Neuronal stem cell (in vitro differentiated cells): ENCODE measurements at regions not wholly inside any gene's neighbourhood (a gene's known extent, or its start where the extent isn't known, plus 50 kb on each side); places are given as distances from the start of the nearest gene placed in this dataset.

Experiments
- DNase-seq: peaks from one replicate; pipeline ENCODE4 v3.0.0-alpha.2; 2013; ENCODE audit warnings: low spot score
- H2AFZ ChIP-seq: one replicate; pipeline ENCODE4 v1.6.1; 2013; ENCODE audit warnings: mild to moderate bottlenecking, low read length, inconsistent platforms
- H2AK5ac ChIP-seq: 2 replicates; pipeline ENCODE4 v1.6.1; 2013; ENCODE audit warnings: low read depth, mild to moderate bottlenecking, inconsistent platforms, low read length, moderate library complexity, mixed read lengths
- H2BK120ac ChIP-seq: 2 replicates; pipeline ENCODE4 v1.6.1; 2013; ENCODE audit warnings: low read depth, mild to moderate bottlenecking, inconsistent platforms, low read length, moderate library complexity, mixed read lengths
- H2BK12ac ChIP-seq: one replicate; pipeline ENCODE4 v1.6.1; 2013; ENCODE audit warnings: low read length, inconsistent platforms
- H2BK15ac ChIP-seq: 2 replicates; pipeline ENCODE4 v1.6.1; 2013; ENCODE audit warnings: mild to moderate bottlenecking, low read length, inconsistent platforms, mixed read lengths
- H2BK5ac ChIP-seq: one replicate; pipeline ENCODE4 v1.6.1; 2013; ENCODE audit warnings: inconsistent platforms, mild to moderate bottlenecking, low read length, moderate library complexity
- H3K14ac ChIP-seq: one replicate; pipeline ENCODE4 v1.6.1; 2013; ENCODE audit warnings: low read length, inconsistent platforms
- H3K18ac ChIP-seq: 2 replicates; pipeline ENCODE4 v1.6.1; 2013; ENCODE audit warnings: low read length, inconsistent platforms
- H3K23ac ChIP-seq: 2 replicates; pipeline ENCODE4 v1.6.1; 2013; ENCODE audit warnings: low read depth, mild to moderate bottlenecking, mixed read lengths, low read length, inconsistent platforms; ENCODE audit not compliant: poor library complexity
- H3K27ac ChIP-seq: replicated peaks from 3 replicates; pipeline ENCODE4 v1.5.1; 2013; ENCODE audit warnings: low read length, inconsistent platforms
- H3K27me3 ChIP-seq, 3 experiments: 2 replicates each; pipeline ENCODE4 v1.6.1; 2013; ENCODE audit warnings: low read length in 3 of 3, mild to moderate bottlenecking in 2 of 3, inconsistent platforms in 1 of 3, low read depth in 1 of 3, mixed read lengths in 1 of 3, moderate library complexity in 1 of 3; ENCODE audit not compliant: control insufficient read depth in 3 of 3, insufficient read depth in 3 of 3
- H3K36me3 ChIP-seq, 2 donors: replicated peaks in 1 of 2; 2 replicates each; pipeline ENCODE4 v1.6.1; 2013; ENCODE audit warnings: low read length in 2 of 2; ENCODE audit not compliant: control insufficient read depth in 2 of 2, insufficient read depth in 2 of 2
- H3K4ac ChIP-seq: 2 replicates; pipeline ENCODE4 v1.6.1; 2013; ENCODE audit warnings: inconsistent platforms, mild to moderate bottlenecking, low read length, moderate library complexity
- H3K4me1 ChIP-seq, 2 donors: 1 replicate in 1 of 2; 2 replicates in 1 of 2; pipeline ENCODE4 v1.6.1; 2013; ENCODE audit warnings: low read length in 2 of 2, low read depth in 1 of 2; ENCODE audit not compliant: control insufficient read depth in 2 of 2, insufficient read depth in 1 of 2
- H3K4me2 ChIP-seq: one replicate; pipeline ENCODE4 v1.6.1; 2013; ENCODE audit warnings: mild to moderate bottlenecking, low read length, inconsistent platforms; ENCODE audit not compliant: insufficient read depth, poor library complexity, severe bottlenecking
- H3K4me3 ChIP-seq, 2 donors: 2 replicates each; pipeline ENCODE4 v1.5.1; 2013; ENCODE audit warnings: low read length in 2 of 2, mild to moderate bottlenecking in 2 of 2, inconsistent platforms in 1 of 2, moderate library complexity in 1 of 2
- H3K79me1 ChIP-seq: one replicate; pipeline ENCODE4 v1.6.1; 2013; ENCODE audit warnings: low read depth, mild to moderate bottlenecking, inconsistent platforms, low read length, moderate library complexity
- H3K9ac ChIP-seq: one replicate; pipeline ENCODE4 v1.6.1; 2013; ENCODE audit warnings: mild to moderate bottlenecking, low read depth, low read length, inconsistent platforms; ENCODE audit not compliant: poor library complexity
- H3K9me3 ChIP-seq, 2 donors: replicated peaks in 1 of 2; 2 replicates each; pipeline versions ENCODE3 to v1.6.1; 2013; ENCODE audit warnings: low read length in 2 of 2, mild to moderate bottlenecking in 2 of 2, inconsistent platforms in 1 of 2, low read depth in 1 of 2, mixed read lengths in 1 of 2, moderate library complexity in 1 of 2; ENCODE audit not compliant: control insufficient read depth in 2 of 2, insufficient read depth in 1 of 2
- H4K8ac ChIP-seq: one replicate; pipeline ENCODE4 v1.6.1; 2013; ENCODE audit warnings: low read depth, mild to moderate bottlenecking, inconsistent platforms, low read length, moderate library complexity
- H4K91ac ChIP-seq: one replicate; pipeline ENCODE4 v1.6.1; 2013; ENCODE audit warnings: low read length, low read depth, mild to moderate bottlenecking, inconsistent platforms; ENCODE audit not compliant: poor library complexity
- WGBS, 2 donors: extraction: QIAGEN DNeasy Blood & Tissue Kit; methylation state at CpG; one replicate each; pipeline ENCODE4 v1.1.7; 2013; ENCODE audit warnings: missing lambda C conversion rate in 2 of 2, mixed read lengths in 1 of 2; ENCODE audit not compliant: insufficient read length in 2 of 2, insufficient replicate concordance in 1 of 2; ENCODE audit errors: extremely low coverage in 2 of 2; 5-methylcytosine and 5-hydroxymethylcytosine counted together

DNA sequence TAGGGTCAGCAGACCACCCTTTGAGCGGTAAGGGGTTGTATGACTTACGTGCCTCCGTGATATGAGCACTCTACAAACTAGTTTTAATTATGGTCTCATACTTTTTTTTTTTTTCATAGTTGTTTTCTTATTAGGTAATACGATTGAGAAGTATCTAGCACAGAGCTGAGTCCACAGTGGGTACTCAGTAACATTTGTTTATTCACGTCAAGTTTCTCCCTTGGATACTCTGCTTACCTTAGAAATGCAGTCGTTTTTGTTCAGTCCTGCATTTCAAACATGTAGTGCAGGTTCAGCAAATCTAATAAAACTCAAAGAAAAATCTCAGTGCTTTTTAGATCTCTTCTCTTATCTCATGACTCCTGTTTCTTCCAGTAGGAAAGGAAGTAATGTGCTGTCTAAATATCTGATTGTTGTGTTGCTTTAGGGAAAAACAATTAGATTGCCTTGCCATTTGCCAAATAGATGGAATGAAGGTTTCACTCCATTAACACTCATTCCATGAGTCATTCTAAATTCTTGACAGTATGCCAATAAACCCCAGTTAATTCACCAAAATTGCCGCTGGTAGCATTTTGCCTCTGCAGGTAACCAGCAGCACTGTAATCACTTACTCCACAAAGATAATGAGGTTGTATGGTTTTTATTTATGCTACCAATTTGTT, 118.9 kb downstream of the PTCSC3 start:
- Histone ChIP-seq H3K9ac (no peak overlapping the region), H2AFZ (no peak overlapping the region), H3K9me3 (no peaks in the 10 kb centered on the region), H2BK12ac (no peak overlapping the region), H2AK5ac (no peak overlapping the region), H2BK5ac (no peak overlapping the region), H3K27me3 (peaks cover 0 to 56% (median 0%) of the 10 kb centered on the region in 3 experiments), H2BK120ac (no peak overlapping the region), H3K4me2 (no peak overlapping the region), H3K4ac (no peak overlapping the region), H2BK15ac (no peak overlapping the region), H3K36me3 (no peaks in the 10 kb centered on the region), H3K23ac (no peak overlapping the region), H3K18ac (no peak overlapping the region), H3K27ac (no peak overlapping the region), H4K91ac (no peak overlapping the region), H3K4me1 (peaks cover 0 to 5% of the 10 kb centered on the region in 2 donors), H3K4me3 (no peak overlapping the region), H3K14ac (no peak overlapping the region), H3K79me1 (no peaks in the 10 kb centered on the region), H4K8ac (no peak overlapping the region)
- no peak for DNase-seq
- no CpG with 5 or more reads among the region's 7 CpGs for WGBS, 2 donors

GRCh38 chr14:36056845-36057244, 119.7 kb downstream of the PTCSC3 start:
- no peak overlapping the region for H2AK5ac ChIP-seq
- H3K9me3 ChIP-seq: no peaks in the 10 kb centered on the region
- H3K27ac ChIP-seq: no peak overlapping the region
- peaks cover 0 to 57% (median 0%) of the 10 kb centered on the region in 3 experiments for H3K27me3 ChIP-seq
- H4K91ac ChIP-seq: no peak overlapping the region
- H2BK5ac ChIP-seq: no peak overlapping the region
- no peak overlapping the region for H3K4me3 ChIP-seq
- no peaks in the 10 kb centered on the region for H3K79me1 ChIP-seq
- no peak overlapping the region for H3K23ac ChIP-seq
- H4K8ac ChIP-seq: no peak overlapping the region
- no CpG with 5 or more reads among the region's 3 CpGs for WGBS, 2 donors
- H3K36me3 ChIP-seq: no peaks in the 10 kb centered on the region
- H3K9ac ChIP-seq: no peak overlapping the region
- no peak for DNase-seq
- no peak overlapping the region for H2BK15ac ChIP-seq
- H2AFZ ChIP-seq: no peak overlapping the region
- H2BK120ac ChIP-seq: no peak overlapping the region
- H3K18ac ChIP-seq: no peak overlapping the region
- no peak overlapping the region for H3K4ac ChIP-seq
- no peak overlapping the region for H3K14ac ChIP-seq
- H3K4me2 ChIP-seq: no peak overlapping the region
- H2BK12ac ChIP-seq: no peak overlapping the region
- peaks cover 0 to 5% of the 10 kb centered on the region in 2 donors for H3K4me1 ChIP-seq

- WGBS, 2 donors: no CpG with 5 or more reads among the region's 3 CpGs
- no peak for DNase-seq
- H3K4ac ChIP-seq: no peak overlapping the region
Measured at GRCh38 chr14:36055681-36056225, 120.8 kb downstream of the PTCSC3 start.

DNA sequence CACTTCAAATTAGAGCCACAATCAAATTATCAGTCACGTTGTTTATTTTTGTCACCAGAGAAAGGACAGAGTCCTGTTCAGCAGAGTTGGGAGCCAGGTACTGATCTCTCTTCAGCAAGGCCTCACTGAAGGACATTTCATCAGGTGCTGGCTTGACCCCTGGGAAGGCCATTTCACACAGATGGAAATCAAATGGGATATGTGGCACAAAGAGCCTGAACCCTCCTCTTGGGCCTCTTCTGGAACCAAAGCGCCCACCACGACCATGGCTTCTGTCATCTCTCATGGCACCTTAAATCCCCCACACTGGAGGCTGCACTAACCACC, 121.5 kb downstream of the PTCSC3 start:
- Histone ChIP-seq H3K4ac (no peak overlapping the region), H4K91ac (no peak overlapping the region), H3K4me3 (no peak overlapping the region), H3K14ac (no peak overlapping the region), H3K4me1 (peaks cover 0 to 5% of the 10 kb centered on the region in 2 donors), H3K23ac (no peak overlapping the region), H3K18ac (no peak overlapping the region), H3K9me3 (no peaks in the 10 kb centered on the region), H3K9ac (no peak overlapping the region), H3K4me2 (no peak overlapping the region), H2AK5ac (no peak overlapping the region), H2BK12ac (no peak overlapping the region), H2BK5ac (no peak overlapping the region), H4K8ac (no peak overlapping the region), H2AFZ (no peak overlapping the region), H3K27ac (no peak overlapping the region), H2BK120ac (no peak overlapping the region), H3K79me1 (no peaks in the 10 kb centered on the region), H3K36me3 (no peaks in the 10 kb centered on the region), H2BK15ac (no peak overlapping the region), H3K27me3 (peaks cover 0 to 57% (median 0%) of the 10 kb centered on the region in 3 experiments)
- no peak for DNase-seq
- no CpG with 5 or more reads among the region's 3 CpGs for WGBS, 2 donors

More at GRCh38 chr14:36055681-36056225, 120.8 kb downstream of the PTCSC3 start:
- Histone ChIP-seq H4K91ac (no peak overlapping the region), H3K4me3 (no peak overlapping the region), H2AK5ac (no peak overlapping the region), H2BK15ac (no peak overlapping the region), H3K18ac (no peak overlapping the region), H3K4me2 (no peak overlapping the region), H2BK120ac (no peak overlapping the region), H3K27ac (no peak overlapping the region), H3K27me3 (peaks cover 0 to 58% (median 0%) of the 10 kb centered on the region in 3 experiments), H3K14ac (no peak overlapping the region), H4K8ac (no peak overlapping the region), H3K9me3 (no peaks in the 10 kb centered on the region), H3K36me3 (no peaks in the 10 kb centered on the region), H2BK5ac (no peak overlapping the region), H3K79me1 (no peaks in the 10 kb centered on the region), H3K9ac (no peak overlapping the region), H2BK12ac (no peak overlapping the region), H3K23ac (no peak overlapping the region), H2AFZ (no peak overlapping the region), H3K4me1 (peaks cover 0 to 5% of the 10 kb centered on the region in 2 donors)
